ENCODE measurements at regions not wholly inside any gene's neighbourhood (a gene's known extent, or its start where the extent isn't known, plus 50 kb on each side); places are given as distances from the start of the nearest gene placed in this dataset.

- Histone ChIP-seq H3K4me3 (replicated peaks; ENCODE audit: low read depth, low read length) (no peak overlapping the region), H3K36me3 (ENCODE audit: control insufficient read depth, insufficient read depth, low read length) (no peaks in the 10 kb centered on the region), H3K27me3 (replicated peaks; ENCODE audit: control insufficient read depth, insufficient read depth, low read length) (no peaks in the 10 kb centered on the region; the same call in 1 of the 2 replicates)
- DNase-seq (ENCODE audit: extremely low read depth, insufficient read length) = no peak
- TF ChIP-seq, protein P1, sequence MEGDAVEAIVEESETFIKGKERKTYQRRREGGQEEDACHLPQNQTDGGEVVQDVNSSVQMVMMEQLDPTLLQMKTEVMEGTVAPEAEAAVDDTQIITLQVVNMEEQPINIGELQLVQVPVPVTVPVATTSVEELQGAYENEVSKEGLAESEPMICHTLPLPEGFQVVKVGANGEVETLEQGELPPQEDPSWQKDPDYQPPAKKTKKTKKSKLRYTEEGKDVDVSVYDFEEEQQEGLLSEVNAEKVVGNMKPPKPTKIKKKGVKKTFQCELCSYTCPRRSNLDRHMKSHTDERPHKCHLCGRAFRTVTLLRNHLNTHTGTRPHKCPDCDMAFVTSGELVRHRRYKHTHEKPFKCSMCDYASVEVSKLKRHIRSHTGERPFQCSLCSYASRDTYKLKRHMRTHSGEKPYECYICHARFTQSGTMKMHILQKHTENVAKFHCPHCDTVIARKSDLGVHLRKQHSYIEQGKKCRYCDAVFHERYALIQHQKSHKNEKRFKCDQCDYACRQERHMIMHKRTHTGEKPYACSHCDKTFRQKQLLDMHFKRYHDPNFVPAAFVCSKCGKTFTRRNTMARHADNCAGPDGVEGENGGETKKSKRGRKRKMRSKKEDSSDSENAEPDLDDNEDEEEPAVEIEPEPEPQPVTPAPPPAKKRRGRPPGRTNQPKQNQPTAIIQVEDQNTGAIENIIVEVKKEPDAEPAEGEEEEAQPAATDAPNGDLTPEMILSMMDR (IDR thresholded peaks at IDR 0.05; ENCODE audit: insufficient read depth, low read length, poor library complexity, severe bottlenecking) = no peak
Measured at GRCh38 chrX:69104756-69105434, 60.4 kb downstream of the PJA1 start.

- DNase-seq (ENCODE audit: extremely low read depth, insufficient read length) = no peak
- TF ChIP-seq, protein P1 (IDR thresholded peaks at IDR 0.05; ENCODE audit: insufficient read depth, low read length, poor library complexity, severe bottlenecking) = no peak
- Histone ChIP-seq H3K4me3 (replicated peaks; ENCODE audit: low read depth, low read length) (no peak overlapping the region), H3K36me3 (ENCODE audit: control insufficient read depth, insufficient read depth, low read length) (no peaks in the 10 kb centered on the region), H3K27me3 (replicated peaks; ENCODE audit: control insufficient read depth, insufficient read depth, low read length) (no peaks in the 10 kb centered on the region; the same call in 1 of the 2 replicates)
Measured at GRCh38 chrX:69103539-69103938, 61.7 kb downstream of the PJA1 start.

- TF ChIP-seq, protein P1 (IDR thresholded peaks at IDR 0.05; ENCODE audit: insufficient read depth, low read length, poor library complexity, severe bottlenecking) = no peak
- Histone ChIP-seq H3K4me3 (replicated peaks; ENCODE audit: low read depth, low read length) (no peak overlapping the region), H3K27me3 (replicated peaks; ENCODE audit: control insufficient read depth, insufficient read depth, low read length) (no peaks in the 10 kb centered on the region; the same call in 1 of the 2 replicates), H3K36me3 (ENCODE audit: control insufficient read depth, insufficient read depth, low read length) (no peaks in the 10 kb centered on the region)
- no peak for DNase-seq (ENCODE audit: extremely low read depth, insufficient read length)
Measured at GRCh38 chrX:69102612-69103194, 62.5 kb downstream of the PJA1 start.

GRCh38 chrX:69101683-69102251 lies 63.5 kb downstream of the PJA1 start:
- TF ChIP-seq, protein P1 (IDR thresholded peaks at IDR 0.05; ENCODE audit: insufficient read depth, low read length, poor library complexity, severe bottlenecking) = no peak
- Histone ChIP-seq H3K27me3 (replicated peaks; ENCODE audit: control insufficient read depth, insufficient read depth, low read length) (no peaks in the 10 kb centered on the region; the same call in 1 of the 2 replicates), H3K36me3 (ENCODE audit: control insufficient read depth, insufficient read depth, low read length) (no peaks in the 10 kb centered on the region), H3K4me3 (replicated peaks; ENCODE audit: low read depth, low read length) (no peak overlapping the region)
- DNase-seq (ENCODE audit: extremely low read depth, insufficient read length) = no peak

GRCh38 chrX:69100478-69100877 lies 64.8 kb downstream of the PJA1 start:
- no peaks in the 10 kb centered on the region; the same call in 1 of the 2 replicates for H3K27me3 ChIP-seq (replicated peaks; ENCODE audit: control insufficient read depth, insufficient read depth, low read length)
- DNase-seq (ENCODE audit: extremely low read depth, insufficient read length) = no peak
- TF ChIP-seq, protein P1 (IDR thresholded peaks at IDR 0.05; ENCODE audit: insufficient read depth, low read length, poor library complexity, severe bottlenecking) = no peak
- no peaks in the 10 kb centered on the region for H3K36me3 ChIP-seq (ENCODE audit: control insufficient read depth, insufficient read depth, low read length)
- H3K4me3 ChIP-seq (replicated peaks; ENCODE audit: low read depth, low read length) = no peak overlapping the region

All from GM06990 (cell line).